HepG2 (cell line): ENCODE measurements at regions not wholly inside any gene's neighbourhood (a gene's known extent, or its start where the extent isn't known, plus 50 kb on each side); places are given as distances from the start of the nearest gene placed in this dataset.

ENCODE experiments used
- CEBPB ChIP-seq: IDR thresholded peaks from 2 replicates; pipeline ENCODE4 v1.6.1; 2011; ENCODE audit warnings: low read depth, low read length, improper control_type of control experiment, borderline replicate concordance
- DZIP1 ChIP-seq: sonication (generic); formaldehyde crosslinking; IDR thresholded peaks from 2 replicates; pipeline ENCODE4 v1.5.0; 2020; ENCODE audit warnings: mild to moderate bottlenecking, missing genetic modification reagents
- ELF3 ChIP-seq: IDR thresholded peaks from 2 replicates; pipeline ENCODE4 v1.6.1; 2016; ENCODE audit warnings: missing genetic modification reagents, missing compliant biosample characterization
- HCFC1 ChIP-seq: fragments of 150-350 bp; IDR thresholded peaks from 2 replicates; pipeline ENCODE4 v1.6.1; 2014; ENCODE audit warnings: low read depth, low read length
- KDM3A ChIP-seq: IDR thresholded peaks from 2 replicates; pipeline ENCODE4 v1.6.1; 2018; ENCODE audit warnings: low read depth, missing compliant biosample characterization
- LCORL ChIP-seq, 2 experiments: fragments of 450-650 bp in 1 of 2; sonication (generic) in 1 of 2; formaldehyde crosslinking in 1 of 2; IDR thresholded peaks; 2 replicates each; pipeline versions ENCODE4 v1.5.0 to v1.6.1; 2017 to 2020; ENCODE audit warnings: antibody characterized with exemption in 1 of 2, missing genetic modification reagents in 1 of 2
- MAFF ChIP-seq: IDR thresholded peaks from 2 replicates; pipeline ENCODE4 v1.6.1; 2011; ENCODE audit warnings: low read depth, low read length, improper control_type of control experiment
- MEIS2 ChIP-seq: sonication (generic); formaldehyde crosslinking; IDR thresholded peaks from 2 replicates; pipeline ENCODE4 v1.9.0; 2021; ENCODE audit warnings: mild to moderate bottlenecking, missing genetic modification reagents
- NCOA2 ChIP-seq: sonication (generic); formaldehyde crosslinking; IDR thresholded peaks from 2 replicates; pipeline ENCODE4 v1.8.0; 2022; ENCODE audit warnings: inconsistent platforms
- NFYB ChIP-seq: sonication (generic); formaldehyde crosslinking; IDR thresholded peaks from 2 replicates; pipeline ENCODE4 v1.4.0; 2020; ENCODE audit warnings: missing genetic modification reagents
- NR0B2 ChIP-seq: sonication (generic); formaldehyde crosslinking; IDR thresholded peaks from 2 replicates; pipeline ENCODE4 v1.4.0; 2020; ENCODE audit warnings: mild to moderate bottlenecking, missing genetic modification reagents
- POLR2A ChIP-seq, 2 experiments: IDR thresholded peaks; 2 replicates each; pipeline ENCODE4 v1.6.1; 2011; ENCODE audit warnings: low read depth in 2 of 2, low read length in 2 of 2, mild to moderate bottlenecking in 1 of 2, moderate library complexity in 1 of 2; ENCODE audit not compliant: insufficient read depth in 1 of 2
- TGIF2 ChIP-seq: IDR thresholded peaks from 2 replicates; pipeline ENCODE4 v1.6.1; 2016; ENCODE audit warnings: control low read depth, missing compliant biosample characterization
- ZNF407 ChIP-seq: sonication (generic); formaldehyde crosslinking; IDR thresholded peaks from one replicate; pipeline ENCODE4 v1.5.1; 2020; ENCODE audit warnings: mild to moderate bottlenecking, missing genetic modification reagents; ENCODE audit errors: not compliant biosample characterization
- ZNF503 ChIP-seq: sonication (generic); formaldehyde crosslinking; IDR thresholded peaks from 2 replicates; pipeline ENCODE4 v1.4.0; 2020; ENCODE audit warnings: missing genetic modification reagents
- ZNF678 ChIP-seq: sonication (generic); formaldehyde crosslinking; IDR thresholded peaks from 2 replicates; pipeline ENCODE4 v1.4.0; 2020; ENCODE audit warnings: mild to moderate bottlenecking, missing genetic modification reagents

- TF ChIP-seq ZNF407 (CRISPR knock-in tag) = no peak
- peak; percentile 95 for TF ChIP-seq NCOA2 (CRISPR knock-in tag)
- no peak for TF ChIP-seq MEIS2 (CRISPR knock-in tag)
- 0 out of 2 replicates have a peak, but pooled peaks have one; percentile 11 for TF ChIP-seq MAFF
- peak; percentile 72; the same call in 1 of the 2 replicates for TF ChIP-seq TGIF2
- no peak for TF ChIP-seq ZNF678 (CRISPR knock-in tag)
- TF ChIP-seq POLR2A (IDR thresholded peaks at IDR 0.05; ENCODE audit: insufficient read depth in 1 of 2, low read depth in 2 of 2, low read length in 2 of 2) = no peak
- no peak for TF ChIP-seq NFYB (CRISPR knock-in tag)
- no peak for TF ChIP-seq DZIP1 (CRISPR knock-in tag)
- no peak for TF ChIP-seq HCFC1
- no peak for TF ChIP-seq LCORL (IDR thresholded peaks at IDR 0.05)
- peak; percentile 80 for TF ChIP-seq LCORL (CRISPR knock-in tag; IDR thresholded peaks at IDR 0.05)
- no peak for TF ChIP-seq KDM3A (CRISPR knock-in tag)
- TF ChIP-seq CEBPB = peak; percentile 83; the same call in 1 of the 2 replicates
- TF ChIP-seq NR0B2 (CRISPR knock-in tag) = no peak
- peak; percentile 78; the same call in 1 of the 2 replicates for TF ChIP-seq ZNF503 (CRISPR knock-in tag)
- 0 out of 2 replicates have a peak, but pooled peaks have one; percentile 14 for TF ChIP-seq ELF3
Observed at GRCh38 chr10:52452600-52453493, 138.8 kb downstream of the DKK1 start (continued).
